GM19395 (cell line): ENCODE measurements at regions not wholly inside any gene's neighbourhood (a gene's known extent, or its start where the extent isn't known, plus 50 kb on each side); places are given as distances from the start of the nearest gene placed in this dataset.
A peak's percentile ranks its signal among the peaks of the same experiment; 100 is the strongest.

Source experiments
- ATAC-seq: cut with Tn5 transposase; IDR thresholded peaks from one replicate; pipeline ENCODE4 v1.9.1; 2021; ENCODE audit warnings: mild to moderate bottlenecking, moderate library complexity; ENCODE audit not compliant: unreplicated experiment

GRCh38 chr4:144902614-144903013 lies 195.4 kb downstream of the ANAPC10 start:
- ATAC-seq: no peak

DNA sequence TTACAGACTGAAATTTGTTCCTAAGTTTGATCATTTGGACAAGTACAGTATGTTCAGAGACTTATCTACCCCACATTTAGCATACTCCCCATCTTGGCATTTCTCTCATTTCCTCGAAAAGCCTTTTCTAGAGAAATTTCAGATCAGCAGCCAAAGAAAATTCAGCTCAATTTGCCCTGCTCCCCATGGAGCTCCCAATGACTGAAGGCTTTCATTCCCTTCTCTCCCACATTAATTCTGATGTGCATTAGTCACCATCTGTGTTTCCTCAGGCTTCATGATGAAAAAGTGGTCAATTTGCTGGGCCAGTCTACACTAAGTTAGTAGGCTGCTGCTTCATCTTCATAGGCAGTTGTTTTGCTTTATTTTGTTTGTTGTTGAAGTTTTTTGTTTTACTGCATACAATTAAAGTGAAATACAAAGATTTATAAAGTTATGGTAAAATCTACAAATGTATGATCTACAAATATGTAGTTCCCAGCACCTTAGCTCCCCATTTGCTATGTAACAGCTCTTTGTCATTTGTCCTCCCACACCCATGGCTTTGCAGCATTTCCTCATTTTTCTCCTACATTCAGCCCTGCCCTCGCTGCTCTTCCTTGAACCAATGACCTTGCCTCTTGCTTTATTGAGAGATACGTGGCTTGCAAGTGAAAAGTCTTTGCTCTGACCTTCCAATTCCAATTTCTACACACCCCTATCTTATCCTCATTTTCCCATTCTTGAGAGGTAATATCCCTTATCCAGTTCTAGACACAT lies 193.9 kb downstream of the ANAPC10 start:
- no peak for ATAC-seq

GRCh38 chr4:144905286-144905685 lies 192.7 kb downstream of the ANAPC10 start:
- ATAC-seq: no peak

- ATAC-seq: peak; percentile 53
These were observed 191.6 kb downstream of the ANAPC10 start for GRCh38 chr4:144906181-144906925.

- ATAC-seq: no peak
These were observed 187.3 kb downstream of the ANAPC10 start for GRCh38 chr4:144910723-144911122.
